Fibroblast of the conjunctiva (primary cell): ENCODE measurements at regions not wholly inside any gene's neighbourhood (a gene's known extent, or its start where the extent isn't known, plus 50 kb on each side); places are given as distances from the start of the nearest gene placed in this dataset.
A peak's percentile ranks its signal among the peaks of the same experiment; 100 is the strongest.
"Not testable (repeated sequence)": the region's sequence is repeated elsewhere in the genome, so short reads cannot be mapped to it uniquely, and the experiment has no call there.

Experiments
- DNase-seq: peaks from one replicate; pipeline ENCODE4 v3.0.0-alpha.2; 2010; ENCODE audit warnings: low read depth

GRCh38 chr5:174489920-174490597 is 234.3 kb upstream of the MSX2 start:
- no peak for DNase-seq

GRCh38 chr5:174490728-174491127 is 233.7 kb upstream of the MSX2 start:
- DNase-seq, result no peak

- DNase-seq, result no peak
These were observed 233.1 kb upstream of the MSX2 start for GRCh38 chr5:174491265-174491664.

DNA sequence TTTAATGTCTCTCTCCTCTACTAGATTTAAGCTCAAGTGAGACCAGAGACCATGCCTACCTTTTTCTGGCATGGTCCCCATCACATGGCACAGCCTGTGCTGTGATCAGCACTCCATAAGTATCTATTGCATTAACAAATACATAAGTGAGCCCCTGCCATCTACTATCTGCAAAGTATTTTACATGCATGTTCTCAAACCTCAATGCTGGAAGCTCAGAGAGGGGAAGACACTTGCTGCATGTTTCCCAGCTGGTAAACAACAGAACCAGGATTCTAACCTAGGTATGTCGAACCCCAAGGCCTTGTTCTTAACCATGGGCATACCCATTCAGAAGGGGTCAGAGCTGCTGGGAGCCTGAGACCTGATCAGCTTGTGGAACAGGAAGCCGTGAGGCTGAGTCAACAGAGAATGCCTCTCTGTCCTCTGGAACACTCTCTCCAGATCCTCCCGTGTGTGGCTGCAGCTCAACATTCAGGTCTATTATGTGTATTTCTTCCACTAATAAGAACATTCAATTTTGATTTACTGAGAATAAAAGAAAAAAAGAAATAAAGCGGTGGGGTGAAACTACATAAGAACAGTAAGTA is 232.5 kb upstream of the MSX2 start:
- DNase-seq, result no peak

DNA sequence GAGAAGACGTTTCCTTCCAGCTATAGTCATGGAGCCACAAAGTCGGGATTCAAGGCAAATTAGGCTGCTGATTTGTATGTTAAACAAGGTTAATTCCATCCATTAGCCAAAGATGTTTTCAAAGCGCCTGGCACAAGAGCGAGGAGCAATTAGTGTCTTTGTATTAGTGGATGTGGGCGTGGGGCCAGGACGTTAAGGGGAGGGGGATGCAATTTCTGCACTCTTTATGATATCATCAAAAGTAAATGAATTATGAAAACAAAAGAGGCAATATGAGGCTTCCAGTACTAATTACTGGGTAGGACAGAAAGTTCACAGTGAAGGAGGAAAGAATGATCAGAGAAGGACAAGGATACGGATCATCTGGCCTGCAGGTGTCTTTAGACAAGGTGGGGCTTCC is 230.9 kb upstream of the MSX2 start:
- no peak for DNase-seq

GRCh38 chr5:174497939-174498338 is 226.4 kb upstream of the MSX2 start:
- DNase-seq, result not testable (repeated sequence)

GRCh38 chr5:174498575-174498974 is 225.8 kb upstream of the MSX2 start:
- not testable (repeated sequence) for DNase-seq

DNA sequence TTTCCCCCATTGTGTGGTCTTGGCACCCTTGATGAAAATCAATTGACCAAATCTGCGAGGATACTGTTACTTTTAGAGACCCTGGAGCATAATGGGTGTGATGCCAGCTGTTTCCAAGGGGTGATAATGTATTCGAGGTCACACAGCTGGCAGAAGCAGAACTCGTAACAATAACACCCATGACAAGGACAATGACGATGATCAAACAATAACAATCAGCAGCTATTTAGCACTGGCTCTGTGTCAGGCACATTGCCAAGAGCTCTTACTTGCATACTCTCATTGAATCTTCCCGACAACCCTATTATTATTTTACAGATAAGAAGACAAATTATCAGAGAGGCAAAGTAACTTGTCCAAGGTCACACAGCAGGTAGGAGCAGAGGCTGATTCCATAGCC is 223.7 kb upstream of the MSX2 start:
- no peak for DNase-seq

GRCh38 chr5:174501461-174502069 is 222.8 kb upstream of the MSX2 start:
- DNase-seq, result no peak

DNA sequence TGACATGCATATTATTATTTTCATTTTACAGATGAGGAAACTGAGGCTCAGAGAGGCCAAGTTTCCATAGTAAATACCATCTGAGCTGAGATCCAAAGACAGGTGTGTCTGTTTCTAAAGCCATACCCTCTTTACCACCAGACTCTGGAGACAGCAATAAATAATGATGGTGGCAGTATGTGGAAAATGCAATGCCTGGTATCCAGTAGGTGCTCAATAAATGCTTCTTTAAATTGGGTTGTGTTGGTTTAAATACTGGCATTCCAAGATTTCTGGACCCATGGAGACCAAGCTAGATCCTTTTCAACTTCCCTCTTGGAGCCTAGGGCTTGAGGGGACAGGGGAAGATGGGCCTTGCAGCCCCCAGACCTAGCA is 221.3 kb upstream of the MSX2 start:
- no peak for DNase-seq

DNA sequence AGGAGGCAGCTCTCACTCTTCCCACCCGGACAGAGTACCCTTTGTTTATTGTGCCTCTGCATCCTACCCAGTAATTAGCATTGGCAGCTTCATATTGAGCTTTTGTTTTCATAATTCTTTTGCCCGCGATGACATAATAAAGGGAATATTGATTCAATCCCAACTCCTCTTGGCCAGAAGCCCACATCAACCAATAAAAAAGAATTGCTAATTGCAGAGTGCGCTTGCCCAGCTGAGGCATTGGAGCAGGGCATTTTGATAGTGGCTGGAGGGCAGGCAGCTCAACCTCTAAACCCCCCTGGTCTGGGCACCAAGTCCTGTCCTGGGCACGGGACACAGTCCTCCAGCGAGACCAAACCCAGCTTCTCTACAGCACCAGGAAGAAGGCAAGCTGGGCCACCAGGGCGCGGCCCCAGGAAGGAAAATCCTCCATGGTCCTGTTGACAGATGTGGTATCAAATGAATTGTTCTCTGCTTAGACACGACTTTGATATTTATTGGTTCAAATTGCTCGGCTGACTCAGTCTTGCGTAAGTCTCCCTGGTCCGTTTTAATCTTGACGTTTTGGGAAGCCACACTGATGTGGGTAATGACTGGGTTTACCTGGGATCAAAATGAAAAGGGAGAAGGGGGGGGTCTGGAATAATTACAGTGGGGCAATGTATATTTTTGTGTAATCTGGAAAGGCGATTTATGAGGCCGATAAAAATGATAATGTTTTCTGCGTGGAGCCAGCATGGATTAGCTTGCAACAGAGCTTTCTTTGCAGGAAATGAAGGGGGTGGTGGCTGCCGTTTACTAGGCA is 220.7 kb upstream of the MSX2 start:
- DNase-seq, result peak; percentile 18

GRCh38 chr5:174504266-174504726 is 220.1 kb upstream of the MSX2 start:
- DNase-seq, result no peak

DNA sequence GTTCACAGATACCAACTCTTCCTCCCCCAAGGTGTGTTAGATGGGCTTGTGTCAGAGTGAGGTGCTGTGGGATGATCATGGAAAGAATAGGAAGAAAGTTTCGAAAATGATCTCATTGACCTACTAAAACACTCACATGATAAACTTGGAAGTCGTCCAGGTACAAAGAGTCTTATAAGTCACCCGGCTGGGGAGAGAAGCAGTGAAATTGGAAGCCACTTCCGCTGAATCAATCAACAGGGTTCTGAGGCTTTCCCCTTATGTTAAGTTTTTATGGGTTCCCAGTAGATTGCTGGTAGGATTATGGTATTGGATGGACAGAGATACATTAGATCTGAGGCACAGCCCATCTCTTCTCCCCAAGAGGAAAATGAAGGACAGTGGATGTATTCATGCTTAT is 218.8 kb upstream of the MSX2 start:
- peak; percentile 20 for DNase-seq

- DNase-seq, result not testable (repeated sequence)
These were observed 213.5 kb upstream of the MSX2 start for GRCh38 chr5:174510782-174511453.

DNA sequence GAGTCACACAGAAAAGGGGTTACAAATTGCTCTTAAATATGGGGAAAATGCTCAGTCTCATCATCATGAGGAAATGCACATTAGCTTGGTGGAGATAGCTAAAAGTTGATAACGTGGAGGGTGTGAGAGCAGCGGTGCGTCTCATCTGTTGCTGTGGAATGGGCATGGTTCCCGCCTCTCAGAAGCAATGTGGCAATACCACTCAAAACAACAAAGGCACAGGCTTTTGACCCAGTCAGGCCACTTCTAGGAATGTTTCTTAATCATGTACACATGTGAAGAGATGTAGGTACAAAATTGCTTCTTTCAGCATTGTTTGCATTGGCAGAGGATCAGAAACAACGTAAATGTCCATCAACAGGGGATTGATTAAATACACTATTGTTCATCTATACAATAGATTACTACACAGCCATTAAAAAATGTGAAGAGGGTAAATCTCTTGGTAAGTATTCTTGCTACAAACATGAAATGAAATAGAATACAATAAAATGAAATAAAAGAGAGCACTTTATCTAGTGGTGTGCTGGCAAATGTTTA is 212.6 kb upstream of the MSX2 start:
- no peak for DNase-seq

DNA sequence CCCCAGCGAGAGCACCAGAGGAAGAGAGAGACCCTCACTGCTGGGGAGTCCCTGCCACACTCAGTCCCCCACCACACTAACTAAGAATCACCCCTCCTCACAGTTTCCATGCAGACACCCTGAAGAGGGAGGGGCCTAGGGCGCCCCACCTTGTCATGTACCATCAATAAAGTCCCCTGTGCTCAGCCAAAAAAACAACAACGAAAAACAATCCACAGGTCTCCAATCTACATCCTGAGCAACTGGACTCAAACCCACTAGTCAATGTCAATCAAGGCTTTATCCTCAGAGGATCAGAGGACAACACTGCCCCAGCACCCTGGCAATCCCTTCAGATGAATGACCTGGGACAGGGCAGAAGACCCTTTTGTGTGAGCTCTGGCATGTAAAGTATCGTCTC is 210.1 kb upstream of the MSX2 start:
- DNase-seq, result no peak

DNA sequence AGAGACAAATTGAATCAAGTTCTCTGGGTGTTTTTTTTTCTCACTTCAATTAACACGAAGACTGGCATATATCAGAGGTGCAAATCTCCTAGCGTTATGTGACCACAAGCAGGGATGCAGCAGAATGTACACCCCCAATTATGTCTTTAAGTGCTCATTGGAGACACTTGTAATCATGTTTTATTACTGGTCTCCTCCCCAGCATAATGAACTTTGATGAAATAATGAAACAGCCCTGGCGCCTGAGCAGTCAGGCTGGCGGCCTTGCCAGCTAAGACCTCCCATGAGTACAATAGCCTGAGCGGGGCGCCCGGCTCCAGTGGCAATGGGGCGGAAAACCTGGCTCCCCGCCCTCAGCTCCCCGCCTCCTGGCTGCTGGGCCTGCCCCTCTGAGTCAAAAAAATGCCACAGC is 209.4 kb upstream of the MSX2 start:
- DNase-seq, result no peak

- no peak for DNase-seq
These were observed 207.6 kb upstream of the MSX2 start for GRCh38 chr5:174516741-174517140.

DNA sequence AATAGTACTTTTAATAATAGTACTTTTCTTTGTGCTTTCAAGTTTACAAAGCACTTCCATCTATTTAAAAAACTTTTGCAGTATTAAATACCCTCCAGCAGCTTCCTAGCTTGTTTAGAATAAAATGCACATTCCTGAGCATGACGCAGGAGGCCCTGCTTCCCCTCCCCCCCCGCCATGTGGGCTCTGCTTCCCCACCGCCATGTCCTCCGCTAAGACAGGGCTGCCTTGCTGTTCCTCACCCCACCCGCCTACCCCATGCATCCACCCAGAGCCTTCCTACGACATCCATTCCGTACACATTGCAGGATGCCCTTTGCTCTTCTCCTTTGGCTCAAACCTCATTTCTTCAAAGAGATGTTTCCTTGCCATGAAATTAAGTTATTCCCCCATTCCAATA is 205.9 kb upstream of the MSX2 start:
- DNase-seq, result no peak

DNA sequence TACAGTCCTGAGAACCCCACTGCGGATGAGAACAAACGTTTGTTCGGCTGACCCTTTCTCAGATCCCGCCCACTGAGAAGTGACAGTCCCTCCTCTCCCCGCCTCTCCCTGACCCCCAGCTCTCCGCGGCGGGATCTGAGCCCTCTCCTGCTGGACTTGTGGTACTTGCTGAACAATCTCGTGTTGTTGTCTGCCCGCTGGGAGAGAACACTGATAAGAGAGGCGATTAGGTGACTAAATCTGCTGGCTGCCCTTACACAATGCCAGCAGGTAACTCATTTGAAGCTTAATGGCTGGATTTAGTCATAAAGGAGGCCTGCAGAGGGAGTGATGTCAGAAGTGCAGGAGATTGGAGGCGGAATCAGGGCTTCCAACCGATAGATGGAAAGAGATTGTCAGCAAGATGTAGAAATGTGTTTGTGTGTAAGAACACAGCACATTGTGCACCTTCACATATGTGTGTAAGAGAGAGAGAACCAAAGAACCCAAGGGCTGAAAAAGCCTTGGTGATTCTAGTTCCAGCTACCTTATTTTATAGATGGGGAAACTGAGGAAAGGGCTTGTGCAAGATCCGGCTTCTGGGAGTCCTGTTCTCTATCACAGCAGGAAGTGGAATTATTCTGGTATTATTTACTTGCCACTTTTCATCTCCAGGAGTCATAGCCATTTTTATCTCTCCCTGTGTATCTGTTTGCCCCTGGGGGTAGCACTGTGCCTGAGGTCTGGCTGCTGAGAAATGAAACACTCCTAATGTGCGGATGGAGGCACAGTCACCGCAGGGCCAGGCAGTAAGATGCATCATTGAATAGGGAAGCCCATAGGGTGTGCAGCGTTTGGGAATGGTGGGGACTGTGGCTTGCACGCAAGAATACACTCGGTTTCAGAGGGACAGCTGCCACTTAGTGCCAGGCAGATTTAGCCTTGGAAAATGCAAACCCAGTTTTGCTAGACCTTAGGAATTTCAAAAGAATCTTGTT is 203.7 kb upstream of the MSX2 start:
- no peak for DNase-seq

- no peak for DNase-seq
These were observed 202.9 kb upstream of the MSX2 start for GRCh38 chr5:174521449-174521848.
